NB4 (cell line): ENCODE measurements at regions not wholly inside any gene's neighbourhood (a gene's known extent, or its start where the extent isn't known, plus 50 kb on each side); places are given as distances from the start of the nearest gene placed in this dataset.

Experiments used
- CTCF ChIP-seq: IDR thresholded peaks from one replicate; pipeline ENCODE4 v1.5.1; 2012; ENCODE audit warnings: low read depth, low read length
- MYC ChIP-seq: IDR thresholded peaks from 2 replicates; pipeline ENCODE4 v1.6.1; 2011; ENCODE audit warnings: low read depth, low read length
- POLR2A ChIP-seq: IDR thresholded peaks from 2 replicates; pipeline ENCODE4 v1.6.1; 2011; ENCODE audit warnings: mild to moderate bottlenecking; ENCODE audit not compliant: insufficient read length; ENCODE audit errors: extremely low read depth

- no peak for TF ChIP-seq CTCF
- TF ChIP-seq POLR2A, result no peak
- TF ChIP-seq MYC, result no peak
Observed at GRCh38 chr3:21860657-21861056, 109.6 kb upstream of the ZNF385D start.
